OCI-LY7 (cell line): ENCODE measurements at regions not wholly inside any gene's neighbourhood (a gene's known extent, or its start where the extent isn't known, plus 50 kb on each side); places are given as distances from the start of the nearest gene placed in this dataset.

Experiments
- BruUV-seq: library from RNA; stranded (reverse); fragments of 400-500 nt; replicated peaks from 2 replicates; lab custom pipeline; 2021; lab: Mats Ljungman, UMichigan
- CTCF ChIA-PET: fragments of 300-600 bp; sonication (Branson Sonifier 250); formaldehyde crosslinking; loops from one replicate; lab custom pipeline; 2022; ENCODE audit warnings: antibody characterized with exemption; ENCODE audit not compliant: unreplicated experiment; lab: Charles Lee
- POLR2A ChIA-PET: fragments of 300-600 bp; sonication (Branson Sonifier 250); formaldehyde crosslinking; loops from one replicate; lab custom pipeline; 2022; ENCODE audit warnings: antibody characterized with exemption; lab: Charles Lee
- DNase-seq: peaks from one replicate; pipeline ENCODE4 v3.0.0-alpha.2; 2015; ENCODE audit warnings: low spot score
- H2AFZ ChIP-seq: fragments of 200-600 bp; sonication (generic), shearing (Covaris generic); 2 replicates; pipeline ENCODE4 v1.6.1; 2014; ENCODE audit warnings: mild to moderate bottlenecking, antibody characterized with exemption, low read length, moderate library complexity
- H3K27ac ChIP-seq: fragments of 200-600 bp; sonication (generic); 2 replicates; pipeline ENCODE4 v1.5.1; 2014; ENCODE audit warnings: mixed run types, low read depth, mild to moderate bottlenecking, moderate library complexity, low read length, inconsistent platforms; ENCODE audit not compliant: poor library complexity, severe bottlenecking
- H3K36me3 ChIP-seq: fragments of 200-600 bp; sonication (generic); 2 replicates; pipeline ENCODE4 v1.6.1; 2014; ENCODE audit warnings: mild to moderate bottlenecking, antibody characterized with exemption, low read length, moderate library complexity, mixed read lengths; ENCODE audit not compliant: insufficient read depth
- H3K4me1 ChIP-seq: fragments of 200-600 bp; sonication (generic); 2 replicates; pipeline ENCODE4 v1.5.1; 2014; ENCODE audit warnings: mild to moderate bottlenecking, low read length; ENCODE audit not compliant: insufficient read depth, poor library complexity, severe bottlenecking
- H3K4me2 ChIP-seq: fragments of 200-600 bp; sonication (generic); 2 replicates; pipeline ENCODE4 v1.6.1; 2014; ENCODE audit warnings: mild to moderate bottlenecking, low read length
- H3K4me3 ChIP-seq: fragments of 200-600 bp; sonication (generic); 2 replicates; pipeline ENCODE4 v1.5.1; 2014; ENCODE audit warnings: mild to moderate bottlenecking, low read depth, low read length; ENCODE audit not compliant: poor library complexity, severe bottlenecking
- H3K79me2 ChIP-seq: fragments of 200-600 bp; sonication (generic); 2 replicates; pipeline ENCODE4 v1.6.1; 2016; ENCODE audit warnings: low read depth, mild to moderate bottlenecking, low read length, moderate library complexity, mixed read lengths; ENCODE audit not compliant: insufficient read depth
- H3K9me2 ChIP-seq: fragments of 200-600 bp; sonication (generic); 2 replicates; pipeline ENCODE4 v1.6.1; 2016; ENCODE audit warnings: mild to moderate bottlenecking, low read length, mixed read lengths; ENCODE audit not compliant: insufficient read depth
- H3K9me3 ChIP-seq: fragments of 200-600 bp; sonication (generic); 2 replicates; pipeline ENCODE4 v1.6.1; 2014; ENCODE audit warnings: mild to moderate bottlenecking, mixed run types, low read length, mixed read lengths
- H4K20me1 ChIP-seq: fragments of 200-600 bp; sonication (generic); 2 replicates; pipeline ENCODE4 v1.6.1; 2014; ENCODE audit warnings: mild to moderate bottlenecking, antibody characterized with exemption, low read length, moderate library complexity, mixed read lengths; ENCODE audit not compliant: insufficient read depth
- EZH2phosphoT487 ChIP-seq: fragments of 200-600 bp; sonication (generic); IDR thresholded peaks from 2 replicates; pipeline ENCODE4 v1.6.1; 2018; ENCODE audit warnings: low read depth, borderline replicate concordance, mild to moderate bottlenecking, mixed run types, antibody characterized with exemption, low read length, moderate library complexity, mixed read lengths
- intact Hi-C: fragments of 100-400 bp; cut with micrococcal nuclease; formaldehyde crosslinking; loops from one replicate; pipeline ENCODE4 v1.10.0; 2022; ENCODE audit not compliant: unreplicated experiment
- TF ChIP-seq, protein P1 (sequence below): fragments of 200-600 bp; sonication (generic); conservative IDR thresholded peaks from 2 replicates; pipeline ENCODE4 v1.5.1; 2014; ENCODE audit warnings: mild to moderate bottlenecking, antibody characterized with exemption, low read length, moderate library complexity, mixed read lengths

DNA sequence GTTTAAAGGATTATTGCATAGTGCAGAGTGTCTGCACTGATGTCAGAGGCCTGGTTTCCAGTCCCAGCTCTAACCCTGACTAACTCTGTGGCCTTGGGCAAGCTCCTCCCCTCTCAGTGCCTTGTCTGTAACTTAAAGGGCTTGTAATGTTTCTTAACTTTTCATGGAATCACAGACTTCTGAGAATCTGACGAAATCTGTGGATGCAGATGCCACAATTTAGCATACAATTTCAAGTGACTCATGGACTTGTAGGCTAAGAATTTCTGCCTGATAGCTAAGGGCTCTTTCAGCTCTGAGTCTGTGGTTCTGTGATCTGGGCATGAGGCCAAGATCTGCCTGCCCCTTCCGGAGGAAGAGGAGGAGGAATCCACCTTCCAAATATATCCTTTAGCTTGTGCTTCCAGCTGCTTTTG lies 236.9 kb downstream of the AR start:
- Histone ChIP-seq H3K27ac (no peak overlapping the region), H3K36me3 (no peaks in the 10 kb centered on the region), H3K4me3 (no peak overlapping the region), H3K79me2 (no peaks in the 10 kb centered on the region), H2AFZ (no peak overlapping the region), H3K9me2 (no peaks in the 10 kb centered on the region), H3K9me3 (no peaks in the 10 kb centered on the region), H4K20me1 (no peaks in the 10 kb centered on the region), H3K4me1 (no peaks in the 10 kb centered on the region), H3K4me2 (no peak overlapping the region)
- intact Hi-C loops = loop anchor here (10.0 kb wide), 1 partner anchor 56 kb away; no protein-coding TSS in a partner anchor
- ChIA-PET CTCF (no interaction called here), POLR2A (interaction anchor here (1.0 to 1.1 kb wide), 2 partner anchors 14 to 28 kb away, joined by 3 read pairs; no protein-coding TSS in a partner anchor)
- no TSS peak for BruUV-seq
- no peak for DNase-seq
- TF ChIP-seq EZH2phosphoT487 = no peak

DNA sequence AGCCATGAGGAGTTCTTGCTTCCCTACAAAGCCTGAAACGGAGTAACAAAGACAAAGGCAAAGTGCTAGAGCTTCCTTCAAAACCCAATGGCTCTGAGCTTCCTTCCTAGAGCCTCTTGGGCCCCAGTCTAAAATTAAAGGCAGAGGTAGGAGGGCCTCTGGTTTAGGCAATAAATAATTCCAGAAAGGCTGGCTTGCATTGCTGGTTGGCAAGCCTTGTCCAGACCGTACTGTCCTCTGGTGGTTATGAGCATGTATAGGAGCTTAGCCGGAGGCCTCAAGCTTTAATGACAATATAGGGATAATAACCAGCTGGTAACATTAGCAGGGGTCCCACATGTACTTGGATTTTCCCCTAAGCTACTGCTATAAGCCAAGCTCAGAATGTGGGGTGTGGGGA lies 237.3 kb downstream of the AR start:
- no peak for TF ChIP-seq EZH2phosphoT487
- TF ChIP-seq, protein P1, sequence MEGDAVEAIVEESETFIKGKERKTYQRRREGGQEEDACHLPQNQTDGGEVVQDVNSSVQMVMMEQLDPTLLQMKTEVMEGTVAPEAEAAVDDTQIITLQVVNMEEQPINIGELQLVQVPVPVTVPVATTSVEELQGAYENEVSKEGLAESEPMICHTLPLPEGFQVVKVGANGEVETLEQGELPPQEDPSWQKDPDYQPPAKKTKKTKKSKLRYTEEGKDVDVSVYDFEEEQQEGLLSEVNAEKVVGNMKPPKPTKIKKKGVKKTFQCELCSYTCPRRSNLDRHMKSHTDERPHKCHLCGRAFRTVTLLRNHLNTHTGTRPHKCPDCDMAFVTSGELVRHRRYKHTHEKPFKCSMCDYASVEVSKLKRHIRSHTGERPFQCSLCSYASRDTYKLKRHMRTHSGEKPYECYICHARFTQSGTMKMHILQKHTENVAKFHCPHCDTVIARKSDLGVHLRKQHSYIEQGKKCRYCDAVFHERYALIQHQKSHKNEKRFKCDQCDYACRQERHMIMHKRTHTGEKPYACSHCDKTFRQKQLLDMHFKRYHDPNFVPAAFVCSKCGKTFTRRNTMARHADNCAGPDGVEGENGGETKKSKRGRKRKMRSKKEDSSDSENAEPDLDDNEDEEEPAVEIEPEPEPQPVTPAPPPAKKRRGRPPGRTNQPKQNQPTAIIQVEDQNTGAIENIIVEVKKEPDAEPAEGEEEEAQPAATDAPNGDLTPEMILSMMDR = no peak
- POLR2A ChIA-PET = interaction anchor here (1.1 kb wide), 1 partner anchor 14 kb away, joined by 3 read pairs; no protein-coding TSS in a partner anchor
- H3K4me3 ChIP-seq = no peak overlapping the region
- CTCF ChIA-PET = interaction anchor here (0.8 kb wide), 1 partner anchor 45 kb away, joined by 3 read pairs; no protein-coding TSS in a partner anchor
- intact Hi-C loops = loop anchor here (10.0 kb wide), 1 partner anchor 56 kb away; no protein-coding TSS in a partner anchor
- H3K9me3 ChIP-seq = no peaks in the 10 kb centered on the region
- no peak for DNase-seq
- H3K79me2 ChIP-seq = no peaks in the 10 kb centered on the region
- no peaks in the 10 kb centered on the region for H3K36me3 ChIP-seq
- H2AFZ ChIP-seq = no peak overlapping the region
- no peaks in the 10 kb centered on the region for H3K9me2 ChIP-seq
- no peak overlapping the region for H3K27ac ChIP-seq
- no peaks in the 10 kb centered on the region for H4K20me1 ChIP-seq
- no peaks in the 10 kb centered on the region for H3K4me1 ChIP-seq
- no TSS peak for BruUV-seq
- H3K4me2 ChIP-seq = no peak overlapping the region

DNA sequence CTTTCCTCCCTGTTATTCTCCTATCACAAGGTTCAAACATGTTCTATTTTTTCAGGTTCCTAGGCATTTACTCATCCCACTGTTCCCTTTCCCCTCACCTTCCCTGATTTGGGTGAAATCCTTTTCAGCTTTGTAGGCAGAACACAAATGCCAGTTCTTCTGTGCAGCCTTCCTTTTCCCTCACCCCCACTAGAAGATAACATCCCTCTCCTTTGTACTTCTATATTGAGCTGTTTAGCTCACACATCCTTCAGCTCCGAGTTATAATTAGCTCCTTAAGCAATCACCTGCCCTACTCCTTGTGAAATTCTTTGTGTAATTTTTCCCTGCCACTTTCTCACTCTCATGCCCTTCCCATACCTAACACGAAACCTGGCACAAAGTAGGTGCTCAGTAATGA lies 240.9 kb downstream of the AR start:
- Histone ChIP-seq H3K4me3 (no peak overlapping the region), H3K27ac (no peak overlapping the region), H3K36me3 (no peaks in the 10 kb centered on the region), H3K9me3 (no peaks in the 10 kb centered on the region), H3K79me2 (no peaks in the 10 kb centered on the region), H2AFZ (no peak overlapping the region), H3K4me2 (no peak overlapping the region), H4K20me1 (no peaks in the 10 kb centered on the region), H3K4me1 (no peaks in the 10 kb centered on the region), H3K9me2 (no peaks in the 10 kb centered on the region)
- intact Hi-C loops = loop anchor here (10.0 kb wide), 1 partner anchor 60 kb away; no protein-coding TSS in a partner anchor
- POLR2A ChIA-PET = no interaction called here
- no peak for TF ChIP-seq EZH2phosphoT487
- TF ChIP-seq, protein P1 = no peak
- CTCF ChIA-PET = no interaction called here
- no TSS peak for BruUV-seq
- DNase-seq = no peak
